ENCODE measurements at regions not wholly inside any gene's neighbourhood (a gene's known extent, or its start where the extent isn't known, plus 50 kb on each side); places are given as distances from the start of the nearest gene placed in this dataset.

- DNase-seq (ENCODE audit: extremely low spot score), result no peak
- CTCF ChIA-PET, result no interaction called here
- POLR2A ChIA-PET, result no interaction called here
- no peak for TF ChIP-seq FOXA1 (IDR thresholded peaks at IDR 0.05)
- TF ChIP-seq L3MBTL2 (conservative IDR thresholded peaks at IDR 0.05), result no peak
- TF ChIP-seq, protein P1, sequence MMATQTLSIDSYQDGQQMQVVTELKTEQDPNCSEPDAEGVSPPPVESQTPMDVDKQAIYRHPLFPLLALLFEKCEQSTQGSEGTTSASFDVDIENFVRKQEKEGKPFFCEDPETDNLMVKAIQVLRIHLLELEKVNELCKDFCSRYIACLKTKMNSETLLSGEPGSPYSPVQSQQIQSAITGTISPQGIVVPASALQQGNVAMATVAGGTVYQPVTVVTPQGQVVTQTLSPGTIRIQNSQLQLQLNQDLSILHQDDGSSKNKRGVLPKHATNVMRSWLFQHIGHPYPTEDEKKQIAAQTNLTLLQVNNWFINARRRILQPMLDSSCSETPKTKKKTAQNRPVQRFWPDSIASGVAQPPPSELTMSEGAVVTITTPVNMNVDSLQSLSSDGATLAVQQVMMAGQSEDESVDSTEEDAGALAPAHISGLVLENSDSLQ (IDR thresholded peaks at IDR 0.05), result no peak
- no peak for TF ChIP-seq ELF4 (IDR thresholded peaks at IDR 0.05)
- no peak for TF ChIP-seq FOXM1 (IDR thresholded peaks at IDR 0.05; ENCODE audit: borderline replicate concordance)
- TF ChIP-seq FOXK2 (IDR thresholded peaks at IDR 0.05), result no peak
- TF ChIP-seq CTBP1 (IDR thresholded peaks at IDR 0.05; ENCODE audit: borderline replicate concordance), result no peak
- no peak for TF ChIP-seq TARDBP (IDR thresholded peaks at IDR 0.05)
- no peak for TF ChIP-seq BHLHE40 (IDR thresholded peaks at IDR 0.05; ENCODE audit: borderline replicate concordance)
- no peak for TF ChIP-seq SP1 (IDR thresholded peaks at IDR 0.05)
- TF ChIP-seq ZNF384 (IDR thresholded peaks at IDR 0.05), result no peak
- TF ChIP-seq NFRKB (IDR thresholded peaks at IDR 0.05), result no peak
- no peak for TF ChIP-seq ARNT (IDR thresholded peaks at IDR 0.05)
- no peak for TF ChIP-seq LEF1 (IDR thresholded peaks at IDR 0.05; ENCODE audit: borderline replicate concordance)
- TF ChIP-seq HDGF (IDR thresholded peaks at IDR 0.05; ENCODE audit: borderline replicate concordance), result no peak
- no peak for TF ChIP-seq SUZ12 (IDR thresholded peaks at IDR 0.05)
These were observed 94.1 kb downstream of the DACT2 start for GRCh38 chr6:168225471-168225911.

- ChIA-PET POLR2A (no interaction called here), CTCF (interaction anchor here (1.3 kb wide), 1 partner anchor 9 kb away, joined by 3 read pairs; no protein-coding TSS in a partner anchor)
- TF ChIP-seq CTBP1 (IDR thresholded peaks at IDR 0.05; ENCODE audit: borderline replicate concordance) (no peak), L3MBTL2 (conservative IDR thresholded peaks at IDR 0.05) (no peak), SUZ12 (IDR thresholded peaks at IDR 0.05) (no peak), ARNT (IDR thresholded peaks at IDR 0.05) (no peak), HDGF (IDR thresholded peaks at IDR 0.05; ENCODE audit: borderline replicate concordance) (no peak)
- no peak for DNase-seq (ENCODE audit: extremely low spot score)
These were observed 95.8 kb downstream of the DACT2 start for GRCh38 chr6:168223755-168224154.

DNA sequence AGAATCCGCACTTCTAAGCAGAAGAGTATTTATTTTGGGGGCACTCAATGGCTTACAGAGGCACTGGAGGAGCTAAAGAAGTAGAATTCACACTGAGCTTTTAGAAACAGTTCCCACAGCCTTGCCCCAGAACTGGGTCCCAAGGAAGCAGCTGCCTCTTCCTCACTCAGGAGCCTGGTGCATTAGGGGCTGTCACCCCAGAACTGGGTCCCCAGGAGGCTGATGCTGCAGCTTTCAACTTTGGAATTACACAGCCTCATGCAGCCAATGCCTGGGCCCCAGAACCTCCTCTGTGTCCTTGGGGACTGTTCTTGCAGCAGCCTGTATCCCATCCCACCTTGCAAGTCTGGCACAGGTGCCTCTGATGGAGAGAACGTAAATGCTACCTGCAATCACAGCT lies 96.4 kb downstream of the DACT2 start:
- DNase-seq (ENCODE audit: extremely low spot score), result no peak
- TF ChIP-seq L3MBTL2 (conservative IDR thresholded peaks at IDR 0.05), result no peak
- no peak for TF ChIP-seq LEF1 (IDR thresholded peaks at IDR 0.05; ENCODE audit: borderline replicate concordance)
- TF ChIP-seq FOXM1 (IDR thresholded peaks at IDR 0.05; ENCODE audit: borderline replicate concordance), result no peak
- no peak for TF ChIP-seq HDGF (IDR thresholded peaks at IDR 0.05; ENCODE audit: borderline replicate concordance)
- CTCF ChIA-PET, result interaction anchor here (0.6 to 1.3 kb wide), 2 partner anchors 10 to 43 kb away, joined by 3 read pairs; no protein-coding TSS in a partner anchor
- POLR2A ChIA-PET, result no interaction called here

DNA sequence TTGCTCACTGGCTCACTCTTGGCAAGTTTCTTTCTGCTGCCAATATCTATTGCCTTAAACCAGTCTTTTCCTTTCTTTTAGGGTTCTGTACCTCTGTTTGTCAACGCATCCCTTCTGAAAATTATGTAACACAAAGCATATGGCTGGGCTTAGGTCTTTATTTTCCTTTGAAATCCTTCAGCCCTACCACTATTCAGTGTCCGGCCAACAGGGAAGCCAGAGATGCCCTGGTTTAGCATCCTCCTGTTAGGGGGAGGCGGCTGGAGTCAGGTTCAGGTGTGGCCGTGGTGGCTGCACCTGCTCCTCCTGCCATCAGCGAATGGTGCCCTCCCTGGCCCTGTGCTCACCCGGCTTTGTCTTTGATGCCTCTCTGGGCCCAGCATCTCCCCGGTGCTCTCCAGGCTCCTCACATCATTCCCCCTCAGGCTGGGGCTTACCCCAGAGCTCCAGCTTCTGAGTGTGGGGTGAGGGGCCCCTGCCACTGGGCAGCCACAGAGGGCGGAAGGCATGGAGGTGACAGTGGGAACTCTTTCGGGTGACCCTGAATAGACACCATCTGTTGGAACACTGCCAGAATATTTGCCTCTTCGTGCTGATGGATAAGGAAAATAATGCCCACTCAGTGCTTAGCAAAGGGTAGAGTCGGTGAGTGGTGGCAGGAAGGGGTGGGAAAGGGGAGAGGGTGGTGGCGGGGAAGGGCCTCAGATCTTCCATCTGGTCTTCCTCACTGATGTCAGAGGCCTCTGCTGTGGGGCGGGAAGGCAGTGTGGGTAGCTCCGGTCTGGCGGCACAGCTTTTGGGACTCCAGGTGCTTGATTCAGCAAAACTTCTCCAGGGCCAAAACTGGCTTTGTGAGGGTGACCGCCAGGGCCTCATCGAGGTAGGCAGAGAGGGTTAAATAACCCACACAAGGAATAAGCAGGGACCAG lies 97.2 kb downstream of the DACT2 start:
- POLR2A ChIA-PET, result no interaction called here
- CTCF ChIA-PET, result interaction anchor here (0.6 to 1.3 kb wide), 2 partner anchors 11 to 44 kb away, joined by 3 read pairs; no protein-coding TSS in a partner anchor
- no peak for DNase-seq (ENCODE audit: extremely low spot score)
- TF ChIP-seq L3MBTL2 (conservative IDR thresholded peaks at IDR 0.05) (no peak), CTBP1 (IDR thresholded peaks at IDR 0.05; ENCODE audit: borderline replicate concordance) (no peak), HDGF (IDR thresholded peaks at IDR 0.05; ENCODE audit: borderline replicate concordance) (no peak), TARDBP (IDR thresholded peaks at IDR 0.05) (no peak), FOXK2 (IDR thresholded peaks at IDR 0.05) (no peak), SUZ12 (IDR thresholded peaks at IDR 0.05) (no peak), ELF4 (IDR thresholded peaks at IDR 0.05) (no peak), BHLHE40 (IDR thresholded peaks at IDR 0.05; ENCODE audit: borderline replicate concordance) (no peak), LEF1 (IDR thresholded peaks at IDR 0.05; ENCODE audit: borderline replicate concordance) (no peak), ZNF384 (IDR thresholded peaks at IDR 0.05) (no peak), FOXA1 (IDR thresholded peaks at IDR 0.05) (no peak), SP1 (IDR thresholded peaks at IDR 0.05) (no peak), FOXM1 (IDR thresholded peaks at IDR 0.05; ENCODE audit: borderline replicate concordance) (no peak)
- TF ChIP-seq, protein P1 (IDR thresholded peaks at IDR 0.05), result no peak

GRCh38 chr6:168221497-168222079 lies 98.0 kb downstream of the DACT2 start:
- ChIA-PET POLR2A (no interaction called here), CTCF (no interaction called here)
- DNase-seq (ENCODE audit: extremely low spot score), result no peak
- no peak for TF ChIP-seq ZNF384 (IDR thresholded peaks at IDR 0.05)
- TF ChIP-seq NFRKB (IDR thresholded peaks at IDR 0.05), result no peak
- TF ChIP-seq FOXM1 (IDR thresholded peaks at IDR 0.05; ENCODE audit: borderline replicate concordance), result no peak
- TF ChIP-seq, protein P1 (IDR thresholded peaks at IDR 0.05), result no peak
- no peak for TF ChIP-seq LEF1 (IDR thresholded peaks at IDR 0.05; ENCODE audit: borderline replicate concordance)
- TF ChIP-seq FOXA1 (IDR thresholded peaks at IDR 0.05), result no peak
- no peak for TF ChIP-seq BHLHE40 (IDR thresholded peaks at IDR 0.05; ENCODE audit: borderline replicate concordance)
- TF ChIP-seq SUZ12 (IDR thresholded peaks at IDR 0.05), result no peak
- no peak for TF ChIP-seq FOXK2 (IDR thresholded peaks at IDR 0.05)
- TF ChIP-seq ELF4 (IDR thresholded peaks at IDR 0.05), result no peak

DNA sequence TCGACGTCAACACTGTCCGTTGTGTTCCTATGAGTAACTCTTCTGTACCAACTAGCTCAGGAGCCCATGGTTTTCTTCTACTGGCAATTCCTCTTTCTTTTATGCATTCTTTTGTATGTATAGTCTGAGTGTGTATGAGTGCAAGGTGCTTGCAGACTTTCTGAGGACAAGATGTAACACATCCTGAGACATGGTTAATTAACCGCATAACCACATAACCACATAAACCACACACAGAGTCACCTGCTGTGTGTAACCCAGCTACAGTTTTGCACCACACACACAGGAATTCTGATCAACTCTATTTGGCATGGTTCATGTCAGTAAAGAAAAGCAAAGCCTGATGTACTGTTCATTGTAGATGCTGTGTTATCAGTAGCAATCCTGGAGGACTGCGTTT lies 98.6 kb downstream of the DACT2 start:
- no peak for DNase-seq (ENCODE audit: extremely low spot score)
- TF ChIP-seq FOXM1 (IDR thresholded peaks at IDR 0.05; ENCODE audit: borderline replicate concordance) (no peak), ARNT (IDR thresholded peaks at IDR 0.05) (no peak), L3MBTL2 (conservative IDR thresholded peaks at IDR 0.05) (no peak), HDGF (IDR thresholded peaks at IDR 0.05; ENCODE audit: borderline replicate concordance) (no peak), SP1 (IDR thresholded peaks at IDR 0.05) (no peak), SUZ12 (IDR thresholded peaks at IDR 0.05) (no peak), TARDBP (IDR thresholded peaks at IDR 0.05) (no peak), ZNF384 (IDR thresholded peaks at IDR 0.05) (no peak)
- TF ChIP-seq, protein P1 (IDR thresholded peaks at IDR 0.05), result no peak
- POLR2A ChIA-PET, result no interaction called here
- CTCF ChIA-PET, result no interaction called here
